Cardiac muscle cell (in vitro differentiated cells and primary cell): ENCODE measurements at regions not wholly inside any gene's neighbourhood (a gene's known extent, or its start where the extent isn't known, plus 50 kb on each side); places are given as distances from the start of the nearest gene placed in this dataset.

Experiments used
- DNase-seq, 2 donors: peaks; one replicate each; pipeline versions ENCODE4 v3.0.0 to v3.0.0-alpha.2; 2010 to 2017; ENCODE audit warnings: low read depth in 1 of 2, low spot score in 1 of 2
- H3K27ac ChIP-seq: fragments of 200-600 bp; sonication (generic); 2 replicates; pipeline ENCODE4 v1.5.1; 2016
- H3K27me3 ChIP-seq: fragments of 200-600 bp; sonication (generic); 2 replicates; pipeline ENCODE4 v1.6.0; 2016; ENCODE audit warnings: control low read depth
- H3K36me3 ChIP-seq: fragments of 200-600 bp; sonication (generic); 2 replicates; pipeline ENCODE4 v1.5.1; 2016; ENCODE audit warnings: control low read depth
- H3K4me1 ChIP-seq: fragments of 200-600 bp; sonication (generic); 2 replicates; pipeline ENCODE4 v1.8.1; 2017; ENCODE audit warnings: low read depth, mild to moderate bottlenecking, mixed run types
- H3K4me3 ChIP-seq: fragments of 200-600 bp; sonication (generic); 2 replicates; pipeline ENCODE4 v1.5.1; 2016; ENCODE audit warnings: mild to moderate bottlenecking
- H3K9me3 ChIP-seq: fragments of 200-600 bp; sonication (generic); 2 replicates; pipeline ENCODE4 v1.5.1; 2017; ENCODE audit warnings: low read depth, mild to moderate bottlenecking, control low read depth
- TF ChIP-seq, protein P1 (sequence below): IDR thresholded peaks from 2 replicates; pipeline ENCODE4 v1.5.1; 2012; ENCODE audit warnings: low read depth, mild to moderate bottlenecking, low read length

GRCh38 chr5:13601112-13601511, 343.4 kb downstream of the DNAH5 start:
- TF ChIP-seq, protein P1, sequence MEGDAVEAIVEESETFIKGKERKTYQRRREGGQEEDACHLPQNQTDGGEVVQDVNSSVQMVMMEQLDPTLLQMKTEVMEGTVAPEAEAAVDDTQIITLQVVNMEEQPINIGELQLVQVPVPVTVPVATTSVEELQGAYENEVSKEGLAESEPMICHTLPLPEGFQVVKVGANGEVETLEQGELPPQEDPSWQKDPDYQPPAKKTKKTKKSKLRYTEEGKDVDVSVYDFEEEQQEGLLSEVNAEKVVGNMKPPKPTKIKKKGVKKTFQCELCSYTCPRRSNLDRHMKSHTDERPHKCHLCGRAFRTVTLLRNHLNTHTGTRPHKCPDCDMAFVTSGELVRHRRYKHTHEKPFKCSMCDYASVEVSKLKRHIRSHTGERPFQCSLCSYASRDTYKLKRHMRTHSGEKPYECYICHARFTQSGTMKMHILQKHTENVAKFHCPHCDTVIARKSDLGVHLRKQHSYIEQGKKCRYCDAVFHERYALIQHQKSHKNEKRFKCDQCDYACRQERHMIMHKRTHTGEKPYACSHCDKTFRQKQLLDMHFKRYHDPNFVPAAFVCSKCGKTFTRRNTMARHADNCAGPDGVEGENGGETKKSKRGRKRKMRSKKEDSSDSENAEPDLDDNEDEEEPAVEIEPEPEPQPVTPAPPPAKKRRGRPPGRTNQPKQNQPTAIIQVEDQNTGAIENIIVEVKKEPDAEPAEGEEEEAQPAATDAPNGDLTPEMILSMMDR, result no peak
- Histone ChIP-seq H3K36me3 (no peaks in the 10 kb centered on the region), H3K4me1 (no peaks in the 10 kb centered on the region), H3K27me3 (no peaks in the 10 kb centered on the region), H3K9me3 (no peaks in the 10 kb centered on the region), H3K4me3 (no peak overlapping the region), H3K27ac (no peak overlapping the region)
- no peak for DNase-seq

GRCh38 chr5:13595978-13596377, 348.5 kb downstream of the DNAH5 start:
- no peaks in the 10 kb centered on the region for H3K9me3 ChIP-seq
- no peak overlapping the region for H3K4me3 ChIP-seq
- H3K36me3 ChIP-seq, result no peaks in the 10 kb centered on the region
- no peak overlapping the region for H3K27ac ChIP-seq
- DNase-seq, result no peak
- H3K4me1 ChIP-seq, result no peaks in the 10 kb centered on the region
- TF ChIP-seq, protein P1, result no peak
- H3K27me3 ChIP-seq, result no peaks in the 10 kb centered on the region

- no peak overlapping the region for H3K4me3 ChIP-seq
- TF ChIP-seq, protein P1, result no peak
- H3K27ac ChIP-seq, result no peak overlapping the region
- H3K9me3 ChIP-seq, result no peaks in the 10 kb centered on the region
- no peaks in the 10 kb centered on the region for H3K36me3 ChIP-seq
- H3K4me1 ChIP-seq, result no peaks in the 10 kb centered on the region
- peak in 1 of 2 donors; percentile 1 for DNase-seq
- no peaks in the 10 kb centered on the region for H3K27me3 ChIP-seq
These were observed 352.9 kb downstream of the DNAH5 start for GRCh38 chr5:13591621-13592020.

- DNase-seq, result no peak
- H3K27ac ChIP-seq, result no peak overlapping the region
- no peaks in the 10 kb centered on the region for H3K27me3 ChIP-seq
- H3K9me3 ChIP-seq, result no peaks in the 10 kb centered on the region
- no peaks in the 10 kb centered on the region for H3K36me3 ChIP-seq
- no peak overlapping the region for H3K4me3 ChIP-seq
- H3K4me1 ChIP-seq, result no peaks in the 10 kb centered on the region
- TF ChIP-seq, protein P1, result no peak
These were observed 359.2 kb downstream of the DNAH5 start for GRCh38 chr5:13585324-13585723.

- Histone ChIP-seq H3K36me3 (no peaks in the 10 kb centered on the region), H3K9me3 (no peaks in the 10 kb centered on the region), H3K27me3 (no peaks in the 10 kb centered on the region), H3K4me3 (no peak overlapping the region), H3K4me1 (no peaks in the 10 kb centered on the region), H3K27ac (no peak overlapping the region)
- DNase-seq, result no peak
- TF ChIP-seq, protein P1, result no peak
These were observed 362.6 kb downstream of the DNAH5 start for GRCh38 chr5:13581914-13582313.

- H3K27ac ChIP-seq, result no peak overlapping the region
- no peak for DNase-seq
- TF ChIP-seq, protein P1, result no peak
- no peaks in the 10 kb centered on the region for H3K9me3 ChIP-seq
- no peaks in the 10 kb centered on the region for H3K36me3 ChIP-seq
- no peaks in the 10 kb centered on the region for H3K27me3 ChIP-seq
- no peak overlapping the region for H3K4me3 ChIP-seq
- no peaks in the 10 kb centered on the region for H3K4me1 ChIP-seq
These were observed 363.4 kb downstream of the DNAH5 start for GRCh38 chr5:13581132-13581531.
